HG03175 (cell line): ENCODE measurements at regions not wholly inside any gene's neighbourhood (a gene's known extent, or its start where the extent isn't known, plus 50 kb on each side); places are given as distances from the start of the nearest gene placed in this dataset.

Experiments used
- ATAC-seq: cut with Tn5 transposase; IDR thresholded peaks from one replicate; pipeline ENCODE4 v1.9.1; 2021; ENCODE audit warnings: mild to moderate bottlenecking, moderate library complexity; ENCODE audit not compliant: unreplicated experiment

GRCh38 chr4:129167640-129168260, 71.8 kb downstream of the C4orf33 start:
- ATAC-seq = no peak

- no peak for ATAC-seq
Observed at GRCh38 chr4:129172181-129172580, 76.2 kb downstream of the C4orf33 start.

GRCh38 chr4:129176864-129177263, 80.9 kb downstream of the C4orf33 start:
- peak; percentile 79 for ATAC-seq

GRCh38 chr4:129179276-129179675, 83.3 kb downstream of the C4orf33 start:
- ATAC-seq = no peak

- ATAC-seq = no peak
Observed at GRCh38 chr4:129189630-129190029, 93.7 kb downstream of the C4orf33 start.

GRCh38 chr4:129193357-129194100, 97.6 kb downstream of the C4orf33 start:
- no peak for ATAC-seq

GRCh38 chr4:129208481-129208880, 112.5 kb downstream of the C4orf33 start:
- ATAC-seq = no peak

GRCh38 chr4:129213692-129214091, 117.7 kb downstream of the C4orf33 start:
- no peak for ATAC-seq

- no peak for ATAC-seq
Observed at GRCh38 chr4:129218360-129218759, 122.4 kb downstream of the C4orf33 start.

GRCh38 chr4:129218897-129219296, 122.9 kb downstream of the C4orf33 start:
- no peak for ATAC-seq

GRCh38 chr4:129220254-129220653, 124.3 kb downstream of the C4orf33 start:
- no peak for ATAC-seq

- ATAC-seq = no peak
Observed at GRCh38 chr4:129223945-129224344, 128.0 kb downstream of the C4orf33 start.

GRCh38 chr4:129230846-129231245, 134.9 kb downstream of the C4orf33 start:
- no peak for ATAC-seq

- no peak for ATAC-seq
Observed at GRCh38 chr4:129231945-129232588, 136.1 kb downstream of the C4orf33 start.

- no peak for ATAC-seq
Observed at GRCh38 chr4:129232589-129233337, 136.8 kb downstream of the C4orf33 start.

- no peak for ATAC-seq
Observed at GRCh38 chr4:129233691-129234090, 137.7 kb downstream of the C4orf33 start.

GRCh38 chr4:129236351-129236750, 140.4 kb downstream of the C4orf33 start:
- no peak for ATAC-seq

- no peak for ATAC-seq
Observed at GRCh38 chr4:129239088-129239487, 143.1 kb downstream of the C4orf33 start.

- no peak for ATAC-seq
Observed at GRCh38 chr4:129240816-129241215, 144.9 kb downstream of the C4orf33 start.

- no peak for ATAC-seq
Observed at GRCh38 chr4:129246145-129246544, 150.2 kb downstream of the C4orf33 start.

- ATAC-seq = no peak
Observed at GRCh38 chr4:129246910-129247461, 151.0 kb downstream of the C4orf33 start.
